H1 (cell line): ENCODE measurements at regions not wholly inside any gene's neighbourhood (a gene's known extent, or its start where the extent isn't known, plus 50 kb on each side); places are given as distances from the start of the nearest gene placed in this dataset.

ENCODE experiments used
- CTCF ChIA-PET: fragments of 300-600 bp; sonication (Branson Sonifier 250); formaldehyde crosslinking; loops from one replicate; lab custom pipeline; 2021; ENCODE audit not compliant: partially characterized antibody; lab: Charles Lee
- POLR2A ChIA-PET: fragments of 300-600 bp; sonication (Branson Sonifier 250); formaldehyde crosslinking; loops from one replicate; lab custom pipeline; 2021; ENCODE audit warnings: inconsistent platforms; ENCODE audit not compliant: partially characterized antibody; lab: Charles Lee
- DNase-seq, 2 experiments: peaks; one replicate each; pipeline versions ENCODE4 v3.0.0 to v3.0.0-alpha.2; 2010 to 2022; ENCODE audit warnings: low spot score in 2 of 2, low read depth in 1 of 2, mixed read lengths in 1 of 2
- FAIRE-seq: peaks from 2 replicates; lab custom pipeline; 2011; peaks lifted over from hg19 to GRCh38; lab: Jason Lieb, UNC
- H2AFZ ChIP-seq: 2 replicates; pipeline ENCODE4 v1.8.1; 2012; ENCODE audit warnings: low read length, inconsistent platforms
- H2AK5ac ChIP-seq: 2 replicates; pipeline ENCODE4 v1.6.1; 2013; ENCODE audit warnings: low read depth, low read length
- H2BK120ac ChIP-seq: replicated peaks from 2 replicates; pipeline ENCODE3; 2013; ENCODE audit warnings: low read depth, low read length, inconsistent platforms
- H2BK12ac ChIP-seq: 2 replicates; pipeline ENCODE4 v1.6.1; 2013; ENCODE audit warnings: low read depth, low read length
- H2BK15ac ChIP-seq: 2 replicates; pipeline ENCODE4 v1.6.1; 2013; ENCODE audit warnings: low read length
- H2BK20ac ChIP-seq: 2 replicates; pipeline ENCODE4 v1.6.1; 2013; ENCODE audit warnings: low read length
- H2BK5ac ChIP-seq: 2 replicates; pipeline ENCODE4 v1.6.1; 2013; ENCODE audit warnings: low read depth, low read length
- H3K14ac ChIP-seq: 2 replicates; pipeline ENCODE4 v1.6.1; 2013; ENCODE audit warnings: inconsistent platforms; ENCODE audit not compliant: insufficient read length
- H3K18ac ChIP-seq: 2 replicates; pipeline ENCODE4 v1.6.1; 2013; ENCODE audit warnings: low read length; ENCODE audit errors: extremely low read depth
- H3K23ac ChIP-seq: 2 replicates; pipeline ENCODE4 v1.6.1; 2013; ENCODE audit warnings: inconsistent platforms; ENCODE audit not compliant: insufficient read length
- H3K23me2 ChIP-seq: 2 replicates; pipeline ENCODE4 v1.6.1; 2013; ENCODE audit warnings: low read depth, low read length
- H3K27ac ChIP-seq: 2 replicates; pipeline ENCODE4 v1.6.1; 2011; ENCODE audit warnings: low read depth, low read length, inconsistent platforms
- H3K27me3 ChIP-seq, 4 experiments: replicated peaks in 1 of 4; 1 replicate in 1 of 4; 2 replicates in 3 of 4; pipeline versions ENCODE4 v1.6.1 to v1.8.1; 2011 to 2013; ENCODE audit warnings: low read length in 3 of 4, mild to moderate bottlenecking in 3 of 4, inconsistent platforms in 2 of 4, mixed read lengths in 2 of 4, moderate library complexity in 1 of 4; ENCODE audit not compliant: control insufficient read depth in 3 of 4, insufficient read depth in 3 of 4; ENCODE audit errors: extremely low read depth in 1 of 4
- H3K36me3 ChIP-seq, 4 experiments: 2 replicates each; pipeline versions ENCODE4 v1.6.1 to v1.8.1; 2011 to 2013; ENCODE audit warnings: mild to moderate bottlenecking in 4 of 4, low read length in 3 of 4, moderate library complexity in 2 of 4, control low read depth in 1 of 4, inconsistent platforms in 1 of 4; ENCODE audit not compliant: insufficient read depth in 4 of 4, control insufficient read depth in 2 of 4
- H3K4ac ChIP-seq: replicated peaks from 2 replicates; pipeline ENCODE3; 2013; ENCODE audit warnings: low read length, low read depth, mixed read lengths, inconsistent platforms; ENCODE audit not compliant: insufficient read length
- H3K4me1 ChIP-seq, 4 experiments: replicated peaks in 1 of 4; 1 replicate in 1 of 4; 2 replicates in 3 of 4; pipeline versions ENCODE4 v1.6.1 to v1.8.1; 2011 to 2013; ENCODE audit warnings: low read length in 3 of 4, inconsistent platforms in 2 of 4, mixed read lengths in 1 of 4; ENCODE audit not compliant: insufficient read depth in 4 of 4, control insufficient read depth in 3 of 4
- H3K4me2 ChIP-seq, 2 experiments: 2 replicates each; pipeline versions ENCODE4 v1.6.1 to v1.8.1; 2011 to 2013; ENCODE audit warnings: low read depth in 2 of 2, low read length in 2 of 2, control low read depth in 1 of 2, inconsistent platforms in 1 of 2, mild to moderate bottlenecking in 1 of 2; ENCODE audit not compliant: insufficient read depth in 1 of 2
- H3K4me3 ChIP-seq, 4 experiments: fragments of 200-600, 300-600 bp in 1 of 4; sonication (generic), shearing (Covaris generic), sonication (Bioruptor Twin) in 1 of 4; 2 replicates each; pipeline versions ENCODE4 v1.5.1 to v1.8.1; 2011 to 2016; ENCODE audit warnings: low read length in 4 of 4, low read depth in 3 of 4, control low read depth in 2 of 4, inconsistent platforms in 2 of 4, mild to moderate bottlenecking in 2 of 4, mixed read lengths in 1 of 4, moderate library complexity in 1 of 4; ENCODE audit not compliant: insufficient read depth in 2 of 4; ENCODE audit errors: extremely low read depth in 1 of 4
- H3K56ac ChIP-seq: replicated peaks from 2 replicates; pipeline ENCODE3; 2013; ENCODE audit warnings: low read depth, mild to moderate bottlenecking, mixed read lengths, low read length, inconsistent platforms; ENCODE audit not compliant: insufficient read length
- H3K79me1 ChIP-seq: 2 replicates; pipeline ENCODE4 v1.6.1; 2013; ENCODE audit warnings: low read depth, low read length, control low read depth
- H3K79me2 ChIP-seq, 2 experiments: 2 replicates each; pipeline versions ENCODE4 v1.6.1 to v1.8.1; 2012 to 2013; ENCODE audit warnings: low read length in 2 of 2, mild to moderate bottlenecking in 2 of 2, inconsistent platforms in 1 of 2; ENCODE audit not compliant: insufficient read depth in 2 of 2, control insufficient read depth in 1 of 2
- H3K9ac ChIP-seq, 4 experiments: replicated peaks in 1 of 4; 1 replicate in 1 of 4; 2 replicates in 3 of 4; pipeline versions ENCODE4 v1.6.1 to v1.8.1; 2011 to 2013; ENCODE audit warnings: low read depth in 3 of 4, low read length in 3 of 4, control low read depth in 2 of 4, mild to moderate bottlenecking in 2 of 4, moderate library complexity in 2 of 4, inconsistent platforms in 1 of 4; ENCODE audit errors: extremely low read depth in 1 of 4
- H3K9me3 ChIP-seq, 2 experiments: 2 replicates each; pipeline versions ENCODE4 v1.6.1 to v1.8.1; 2012 to 2013; ENCODE audit warnings: mild to moderate bottlenecking in 2 of 2, moderate library complexity in 2 of 2, control low read depth in 1 of 2, inconsistent platforms in 1 of 2, low read depth in 1 of 2, low read length in 1 of 2, mixed read lengths in 1 of 2; ENCODE audit not compliant: insufficient read depth in 2 of 2
- H4K20me1 ChIP-seq, 2 experiments: replicated peaks in 1 of 2; 2 replicates each; pipeline versions ENCODE3 to v1.8.1; 2011 to 2013; ENCODE audit warnings: inconsistent platforms in 2 of 2, low read length in 2 of 2, mild to moderate bottlenecking in 1 of 2; ENCODE audit not compliant: insufficient read depth in 2 of 2, control insufficient read depth in 1 of 2
- H4K5ac ChIP-seq: 2 replicates; pipeline ENCODE4 v1.6.1; 2013; ENCODE audit warnings: low read length, low read depth, mixed read lengths, inconsistent platforms; ENCODE audit not compliant: insufficient read length
- H4K8ac ChIP-seq: 2 replicates; pipeline ENCODE4 v1.8.0; 2013; ENCODE audit warnings: mild to moderate bottlenecking, moderate library complexity, low read length, inconsistent platforms; ENCODE audit not compliant: insufficient read depth; ENCODE audit errors: extremely low read depth
- H4K91ac ChIP-seq: replicated peaks from 2 replicates; pipeline ENCODE3; 2013; ENCODE audit warnings: low read length, mixed read lengths, inconsistent platforms; ENCODE audit not compliant: insufficient read length
- BRCA1 ChIP-seq: IDR thresholded peaks from 2 replicates; pipeline ENCODE4 v1.6.1; 2012; ENCODE audit warnings: low read depth, low read length, improper control_type of control experiment
- CBX8 ChIP-seq: fragments of 300-800, 300-1000 bp; sonication (generic); IDR thresholded peaks from 2 replicates; pipeline ENCODE4 v1.7.1; 2016; ENCODE audit warnings: low read depth, low read length, borderline replicate concordance
- CHD1 ChIP-seq: IDR thresholded peaks from 2 replicates; pipeline ENCODE4 v1.6.1; 2012; ENCODE audit warnings: low read depth, low read length, improper control_type of control experiment
- CREB1 ChIP-seq: IDR thresholded peaks from 2 replicates; pipeline ENCODE4 v1.6.1; 2012; ENCODE audit warnings: inconsistent platforms
- EGR1 ChIP-seq: IDR thresholded peaks from 2 replicates; pipeline ENCODE4 v1.6.1; 2011; ENCODE audit warnings: low read depth, low read length, borderline replicate concordance
- FOSL1 ChIP-seq: IDR thresholded peaks from 2 replicates; pipeline ENCODE4 v1.6.1; 2011; ENCODE audit warnings: mild to moderate bottlenecking, low read depth, low read length, moderate library complexity; ENCODE audit not compliant: insufficient read depth
- KDM4A ChIP-seq: IDR thresholded peaks from one replicate; pipeline ENCODE4 v1.7.1; 2012; ENCODE audit warnings: low read depth, mild to moderate bottlenecking, moderate library complexity, low read length, inconsistent platforms; ENCODE audit not compliant: severe bottlenecking
- KDM5A ChIP-seq: fragments of 200-600 bp; IDR thresholded peaks from 2 replicates; pipeline ENCODE4 v1.7.1; 2012; ENCODE audit warnings: mild to moderate bottlenecking, low read length, inconsistent platforms, mixed read lengths
- NANOG ChIP-seq: IDR thresholded peaks from 2 replicates; pipeline ENCODE4 v1.6.1; 2011; ENCODE audit warnings: low read length, low read depth, mild to moderate bottlenecking, inconsistent platforms; ENCODE audit not compliant: insufficient read depth, poor library complexity, severe bottlenecking
- RXRA ChIP-seq: IDR thresholded peaks from 2 replicates; pipeline ENCODE4 v1.6.1; 2011; ENCODE audit warnings: low read depth, mild to moderate bottlenecking, low read length, moderate library complexity; ENCODE audit not compliant: insufficient read depth
- SAP30 ChIP-seq: fragments of 300-600 bp; sonication (generic); IDR thresholded peaks from 2 replicates; pipeline ENCODE4 v1.7.1; 2012; ENCODE audit warnings: low read length, moderate library complexity, mild to moderate bottlenecking, inconsistent platforms; ENCODE audit not compliant: insufficient read depth, insufficient replicate concordance
- SP2 ChIP-seq: IDR thresholded peaks from 2 replicates; pipeline ENCODE4 v1.6.1; 2012; ENCODE audit warnings: mild to moderate bottlenecking, low read length, inconsistent platforms
- YY1 ChIP-seq: IDR thresholded peaks from 2 replicates; pipeline ENCODE4 v1.6.1; 2011; ENCODE audit warnings: low read depth, mild to moderate bottlenecking, low read length
- WGBS, 2 experiments: shearing (Covaris generic) in 1 of 2; methylation state at CpG; one replicate each; pipeline versions ENCODE4 v1.1.6 to v1.1.7; 2013 to 2015; ENCODE audit warnings: low lambda C conversion rate in 2 of 2, mixed read lengths in 2 of 2, inconsistent platforms in 1 of 2, low coverage in 1 of 2, missing lambda C conversion rate in 1 of 2; ENCODE audit not compliant: insufficient replicate concordance in 2 of 2, insufficient coverage in 1 of 2, insufficient read length in 1 of 2; ENCODE audit errors: extremely low coverage in 1 of 2, missing lambda C conversion rate in 1 of 2; 5-methylcytosine and 5-hydroxymethylcytosine counted together
- TF ChIP-seq, protein P1 (sequence below): IDR thresholded peaks from 2 replicates; pipeline ENCODE4 v1.6.1; 2012; ENCODE audit warnings: inconsistent platforms

GRCh38 chr10:124161601-124162000 is 68.2 kb upstream of the CHST15 start:
- Histone ChIP-seq H2BK15ac (no peak overlapping the region), H3K56ac (no peak overlapping the region), H3K18ac (no peak overlapping the region), H3K36me3 (no peaks in the 10 kb centered on the region), H2BK20ac (no peak overlapping the region), H3K4me1 (peaks cover 0 to 13% (median 8%) of the 10 kb centered on the region in 4 experiments; a peak in 6 of 7 replicates), H4K5ac (no peak overlapping the region), H2BK5ac (no peak overlapping the region), H3K9ac (no peak overlapping the region), H3K4me3 (no peak overlapping the region), H2AFZ (no peak overlapping the region), H4K8ac (no peak overlapping the region), H3K27me3 (peaks cover 0 to 3% (median 0%) of the 10 kb centered on the region in 4 experiments; a peak in 1 of 7 replicates), H3K79me2 (no peaks in the 10 kb centered on the region), H3K79me1 (no peaks in the 10 kb centered on the region), H3K23ac (no peak overlapping the region), H3K4me2 (no peak overlapping the region), H4K20me1 (no peaks in the 10 kb centered on the region), H3K4ac (no peak overlapping the region), H3K23me2 (no peaks in the 10 kb centered on the region), H3K27ac (no peak overlapping the region), H3K14ac (no peak overlapping the region), H2AK5ac (no peak overlapping the region), H2BK120ac (no peak overlapping the region), H3K9me3 (peaks cover 4% of the 10 kb centered on the region in 2 experiments; a peak in 2 of 4 replicates), H4K91ac (peak overlapping the region; percentile 54), H2BK12ac (no peak overlapping the region)
- DNase-seq (no peak), FAIRE-seq (no peak)
- TF ChIP-seq CHD1 (no peak), SP2 (no peak), KDM4A (no peak), CBX8 (no peak), KDM5A (no peak), BRCA1 (no peak), SAP30 (no peak), RXRA (no peak), EGR1 (no peak), YY1 (no peak), FOSL1 (no peak), CREB1 (no peak), NANOG (no peak)
- TF ChIP-seq, protein P1, sequence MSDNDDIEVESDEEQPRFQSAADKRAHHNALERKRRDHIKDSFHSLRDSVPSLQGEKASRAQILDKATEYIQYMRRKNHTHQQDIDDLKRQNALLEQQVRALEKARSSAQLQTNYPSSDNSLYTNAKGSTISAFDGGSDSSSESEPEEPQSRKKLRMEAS: no peak
- POLR2A ChIA-PET: no interaction called here
- 69% methylated on average over 5 of the region's 5 CpGs; no CpG with 5 or more reads in 1 of the 2 experiments for WGBS, 2 experiments
- CTCF ChIA-PET: no interaction called here
